Testis (tissue), 2 donors: ENCODE measurements at regions not wholly inside any gene's neighbourhood (a gene's known extent, or its start where the extent isn't known, plus 50 kb on each side); places are given as distances from the start of the nearest gene placed in this dataset.

Experiments
- POLR2A ChIP-seq: fragments of 450-650 bp; IDR thresholded peaks from one replicate; pipeline ENCODE4 v1.6.1; 2017; ENCODE audit warnings: antibody characterized with exemption, mild to moderate bottlenecking, moderate library complexity
- TF ChIP-seq, protein P1 (sequence below), 3 experiments: fragments of 450-650 bp in 2 of 3; fragments of 200-600 bp in 1 of 3; sonication (generic) in 1 of 3; IDR thresholded peaks; one replicate each; pipeline ENCODE4 v1.5.1; 2016 to 2019; ENCODE audit warnings: antibody characterized with exemption in 3 of 3, mild to moderate bottlenecking in 2 of 3, moderate library complexity in 1 of 3

GRCh38 chr17:71477356-71477755, 643.5 kb upstream of the SOX9 start:
- TF ChIP-seq, protein P1, sequence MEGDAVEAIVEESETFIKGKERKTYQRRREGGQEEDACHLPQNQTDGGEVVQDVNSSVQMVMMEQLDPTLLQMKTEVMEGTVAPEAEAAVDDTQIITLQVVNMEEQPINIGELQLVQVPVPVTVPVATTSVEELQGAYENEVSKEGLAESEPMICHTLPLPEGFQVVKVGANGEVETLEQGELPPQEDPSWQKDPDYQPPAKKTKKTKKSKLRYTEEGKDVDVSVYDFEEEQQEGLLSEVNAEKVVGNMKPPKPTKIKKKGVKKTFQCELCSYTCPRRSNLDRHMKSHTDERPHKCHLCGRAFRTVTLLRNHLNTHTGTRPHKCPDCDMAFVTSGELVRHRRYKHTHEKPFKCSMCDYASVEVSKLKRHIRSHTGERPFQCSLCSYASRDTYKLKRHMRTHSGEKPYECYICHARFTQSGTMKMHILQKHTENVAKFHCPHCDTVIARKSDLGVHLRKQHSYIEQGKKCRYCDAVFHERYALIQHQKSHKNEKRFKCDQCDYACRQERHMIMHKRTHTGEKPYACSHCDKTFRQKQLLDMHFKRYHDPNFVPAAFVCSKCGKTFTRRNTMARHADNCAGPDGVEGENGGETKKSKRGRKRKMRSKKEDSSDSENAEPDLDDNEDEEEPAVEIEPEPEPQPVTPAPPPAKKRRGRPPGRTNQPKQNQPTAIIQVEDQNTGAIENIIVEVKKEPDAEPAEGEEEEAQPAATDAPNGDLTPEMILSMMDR (IDR thresholded peaks at IDR 0.05), result no peak
- no peak for TF ChIP-seq POLR2A
